ENCODE measurements at regions not wholly inside any gene's neighbourhood (a gene's known extent, or its start where the extent isn't known, plus 50 kb on each side); places are given as distances from the start of the nearest gene placed in this dataset.

GRCh38 chr1:116842654-116843053 is 67.1 kb upstream of the PTGFRN start:
- no peak for TF ChIP-seq CTCF (IDR thresholded peaks at IDR 0.05; ENCODE audit: low read length)
- TF ChIP-seq EZH2 (IDR thresholded peaks at IDR 0.05; ENCODE audit: borderline replicate concordance, low read length): no peak

Data from OCI-LY1 (cell line).